22Rv1 (cell line): ENCODE measurements at regions not wholly inside any gene's neighbourhood (a gene's known extent, or its start where the extent isn't known, plus 50 kb on each side); places are given as distances from the start of the nearest gene placed in this dataset.

Experiments used
- ZFX ChIP-seq: fragments of 450-650 bp; IDR thresholded peaks from 2 replicates; pipeline ENCODE4 v1.6.1; 2017; ENCODE audit warnings: antibody characterized with exemption, borderline replicate concordance
- TF ChIP-seq, protein P1 (sequence below): fragments of 450-650 bp; IDR thresholded peaks from 2 replicates; pipeline ENCODE4 v1.5.1; 2017; ENCODE audit warnings: mild to moderate bottlenecking

DNA sequence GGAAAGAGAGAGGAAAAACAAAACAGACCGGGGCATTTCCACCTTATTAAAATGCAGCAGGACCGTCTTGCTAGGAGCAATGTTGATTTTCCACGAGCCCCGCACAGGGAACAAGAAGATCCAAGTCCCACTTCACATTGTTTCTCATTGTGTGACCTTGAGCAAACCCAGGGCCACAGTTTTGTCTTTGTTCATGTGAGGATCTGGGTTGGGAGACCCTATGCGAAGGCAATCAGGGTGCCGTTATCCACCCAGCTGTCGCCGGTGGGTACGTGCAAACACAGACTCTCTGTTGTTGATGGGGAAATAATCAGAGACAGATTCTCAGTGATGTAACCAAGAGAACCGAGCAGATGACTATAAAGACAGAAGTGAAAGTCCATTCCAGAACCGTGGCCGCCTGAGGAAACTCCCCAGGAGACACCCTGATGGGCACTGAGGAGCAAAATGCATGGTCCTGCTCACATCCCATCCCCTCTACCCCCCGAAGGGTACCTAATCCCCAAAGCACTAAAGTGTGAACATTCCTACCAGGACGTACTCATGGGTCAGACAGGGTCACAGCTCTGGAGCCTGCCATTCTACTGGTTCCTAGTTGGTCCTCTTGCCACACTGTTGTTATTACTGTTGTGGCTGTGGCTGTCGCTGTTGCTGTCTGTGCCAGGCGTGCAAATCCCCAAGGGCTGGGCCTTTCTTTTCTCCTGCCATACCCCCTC lies 102.7 kb upstream of the RBPJ start:
- TF ChIP-seq, protein P1, sequence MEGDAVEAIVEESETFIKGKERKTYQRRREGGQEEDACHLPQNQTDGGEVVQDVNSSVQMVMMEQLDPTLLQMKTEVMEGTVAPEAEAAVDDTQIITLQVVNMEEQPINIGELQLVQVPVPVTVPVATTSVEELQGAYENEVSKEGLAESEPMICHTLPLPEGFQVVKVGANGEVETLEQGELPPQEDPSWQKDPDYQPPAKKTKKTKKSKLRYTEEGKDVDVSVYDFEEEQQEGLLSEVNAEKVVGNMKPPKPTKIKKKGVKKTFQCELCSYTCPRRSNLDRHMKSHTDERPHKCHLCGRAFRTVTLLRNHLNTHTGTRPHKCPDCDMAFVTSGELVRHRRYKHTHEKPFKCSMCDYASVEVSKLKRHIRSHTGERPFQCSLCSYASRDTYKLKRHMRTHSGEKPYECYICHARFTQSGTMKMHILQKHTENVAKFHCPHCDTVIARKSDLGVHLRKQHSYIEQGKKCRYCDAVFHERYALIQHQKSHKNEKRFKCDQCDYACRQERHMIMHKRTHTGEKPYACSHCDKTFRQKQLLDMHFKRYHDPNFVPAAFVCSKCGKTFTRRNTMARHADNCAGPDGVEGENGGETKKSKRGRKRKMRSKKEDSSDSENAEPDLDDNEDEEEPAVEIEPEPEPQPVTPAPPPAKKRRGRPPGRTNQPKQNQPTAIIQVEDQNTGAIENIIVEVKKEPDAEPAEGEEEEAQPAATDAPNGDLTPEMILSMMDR, result no peak
- no peak for TF ChIP-seq ZFX
